Esophagus squamous epithelium (tissue), 4 donors: ENCODE measurements at regions not wholly inside any gene's neighbourhood (a gene's known extent, or its start where the extent isn't known, plus 50 kb on each side); places are given as distances from the start of the nearest gene placed in this dataset.

Experiments
- POLR2A ChIP-seq, 4 donors: fragments of 450-650 bp; IDR thresholded peaks; one replicate each; pipeline ENCODE4 v1.6.1; 2017; ENCODE audit warnings: antibody characterized with exemption in 4 of 4, mild to moderate bottlenecking in 4 of 4, moderate library complexity in 3 of 4
- TF ChIP-seq, protein P1 (sequence below), 6 experiments: fragments of 450-650 bp in 4 of 6; fragments of 200-600 bp in 2 of 6; sonication (generic) in 2 of 6; IDR thresholded peaks; one replicate each; pipeline ENCODE4 v1.5.1; 2016 to 2019; ENCODE audit warnings: antibody characterized with exemption in 6 of 6, mild to moderate bottlenecking in 4 of 6, moderate library complexity in 4 of 6

DNA sequence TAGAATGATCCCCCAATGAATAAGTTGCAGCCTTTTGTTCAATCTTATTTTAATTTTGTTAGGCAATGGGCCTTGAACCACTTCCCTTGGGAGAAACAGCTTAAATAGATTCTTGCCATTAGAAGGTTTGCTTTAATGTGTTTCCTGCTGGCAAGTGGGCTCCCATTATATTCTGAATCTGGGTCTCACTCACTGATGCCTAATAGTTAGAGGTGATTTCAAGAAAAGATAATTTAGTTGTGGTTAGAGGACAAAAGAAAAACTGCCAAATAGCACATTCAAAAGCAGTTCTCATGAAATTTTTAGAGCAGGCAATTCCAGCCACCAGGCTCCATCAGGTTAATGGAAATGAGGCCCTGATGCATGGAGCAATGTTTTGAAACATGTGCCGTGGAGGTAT, 362.6 kb upstream of the CHORDC1 start:
- TF ChIP-seq, protein P1, sequence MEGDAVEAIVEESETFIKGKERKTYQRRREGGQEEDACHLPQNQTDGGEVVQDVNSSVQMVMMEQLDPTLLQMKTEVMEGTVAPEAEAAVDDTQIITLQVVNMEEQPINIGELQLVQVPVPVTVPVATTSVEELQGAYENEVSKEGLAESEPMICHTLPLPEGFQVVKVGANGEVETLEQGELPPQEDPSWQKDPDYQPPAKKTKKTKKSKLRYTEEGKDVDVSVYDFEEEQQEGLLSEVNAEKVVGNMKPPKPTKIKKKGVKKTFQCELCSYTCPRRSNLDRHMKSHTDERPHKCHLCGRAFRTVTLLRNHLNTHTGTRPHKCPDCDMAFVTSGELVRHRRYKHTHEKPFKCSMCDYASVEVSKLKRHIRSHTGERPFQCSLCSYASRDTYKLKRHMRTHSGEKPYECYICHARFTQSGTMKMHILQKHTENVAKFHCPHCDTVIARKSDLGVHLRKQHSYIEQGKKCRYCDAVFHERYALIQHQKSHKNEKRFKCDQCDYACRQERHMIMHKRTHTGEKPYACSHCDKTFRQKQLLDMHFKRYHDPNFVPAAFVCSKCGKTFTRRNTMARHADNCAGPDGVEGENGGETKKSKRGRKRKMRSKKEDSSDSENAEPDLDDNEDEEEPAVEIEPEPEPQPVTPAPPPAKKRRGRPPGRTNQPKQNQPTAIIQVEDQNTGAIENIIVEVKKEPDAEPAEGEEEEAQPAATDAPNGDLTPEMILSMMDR (IDR thresholded peaks at IDR 0.05), result no peak
- no peak for TF ChIP-seq POLR2A (IDR thresholded peaks at IDR 0.05)
